ENCODE measurements at regions not wholly inside any gene's neighbourhood (a gene's known extent, or its start where the extent isn't known, plus 50 kb on each side); places are given as distances from the start of the nearest gene placed in this dataset.

- no peak for TF ChIP-seq YY1 (IDR thresholded peaks at IDR 0.05; ENCODE audit: low read depth)
- no peak for TF ChIP-seq REST (IDR thresholded peaks at IDR 0.05; ENCODE audit: low read depth)
- no peak for TF ChIP-seq EP300 (IDR thresholded peaks at IDR 0.05; ENCODE audit: borderline replicate concordance)
- TF ChIP-seq RAD21 (IDR thresholded peaks at IDR 0.05; ENCODE audit: low read depth): no peak
- no peak for TF ChIP-seq ZBTB7A (IDR thresholded peaks at IDR 0.05; ENCODE audit: low read depth)
- TF ChIP-seq MAX (IDR thresholded peaks at IDR 0.05): no peak
- TF ChIP-seq TAF1 (IDR thresholded peaks at IDR 0.05; ENCODE audit: low read depth): no peak
- no peak for TF ChIP-seq TEAD4 (IDR thresholded peaks at IDR 0.05)
- TF ChIP-seq NFIC (IDR thresholded peaks at IDR 0.05): no peak
- no peak for TF ChIP-seq EGR1 (IDR thresholded peaks at IDR 0.05)
- no peak for TF ChIP-seq TCF12 (IDR thresholded peaks at IDR 0.05; ENCODE audit: low read depth)
- no peak for TF ChIP-seq USF1 (IDR thresholded peaks at IDR 0.05)
- no peak for TF ChIP-seq CEBPB (IDR thresholded peaks at IDR 0.05)
- no peak for TF ChIP-seq FOXM1 (IDR thresholded peaks at IDR 0.05; ENCODE audit: borderline replicate concordance, low read depth)
Measured at GRCh38 chr12:127516467-127516866, 750.5 kb upstream of the TMEM132C start.
